ENCODE measurements at regions not wholly inside any gene's neighbourhood (a gene's known extent, or its start where the extent isn't known, plus 50 kb on each side); places are given as distances from the start of the nearest gene placed in this dataset.

GRCh38 chr1:163823017-163823416 lies 501.3 kb downstream of the NUF2 start:
- TF ChIP-seq CTCF (IDR thresholded peaks at IDR 0.05 in 4 of 5, conservative IDR thresholded peaks at IDR 0.05 in 1 of 5): no peak
- TF ChIP-seq POLR2A (IDR thresholded peaks at IDR 0.05): no peak

All from gastrocnemius medialis (tissue), 4 donors.